Esophagus squamous epithelium (tissue), 5 donors: ENCODE measurements at regions not wholly inside any gene's neighbourhood (a gene's known extent, or its start where the extent isn't known, plus 50 kb on each side); places are given as distances from the start of the nearest gene placed in this dataset.

Source experiments
- DNase-seq: peaks from one replicate; lab custom pipeline; 2025; lab: John Stamatoyannopoulos, UW
- H3K27ac ChIP-seq, 4 donors: fragments of 200-600 bp; sonication (generic); one replicate each; pipeline ENCODE4 v1.5.1; 2016 to 2019; ENCODE audit warnings: mild to moderate bottlenecking in 1 of 4
- H3K27me3 ChIP-seq, 4 donors: fragments of 200-600 bp; sonication (generic); 1 replicate in 3 of 4; 2 replicates in 1 of 4; pipeline versions ENCODE4 v1.5.1 to v1.6.0; 2017 to 2021; ENCODE audit warnings: antibody characterized with exemption in 1 of 4
- H3K36me3 ChIP-seq, 3 donors: fragments of 200-600 bp; sonication (generic); one replicate each; pipeline ENCODE4 v1.5.1; 2016 to 2019
- H3K4me1 ChIP-seq, 3 donors: fragments of 200-600 bp; sonication (generic); one replicate each; pipeline ENCODE4 v1.5.1; 2017 to 2019
- H3K4me3 ChIP-seq, 4 donors: fragments of 200-600 bp; sonication (generic); 1 replicate in 3 of 4; 2 replicates in 1 of 4; pipeline ENCODE4 v1.5.1; 2016 to 2019; ENCODE audit warnings: mild to moderate bottlenecking in 2 of 4, moderate library complexity in 1 of 4
- H3K9me3 ChIP-seq, 3 donors: fragments of 200-600 bp; sonication (generic); one replicate each; pipeline ENCODE4 v1.5.1; 2016 to 2019
- CTCF ChIP-seq, 6 experiments: fragments of 450-650 bp in 4 of 6; fragments of 200-600 bp in 2 of 6; sonication (generic) in 2 of 6; IDR thresholded peaks; one replicate each; pipeline ENCODE4 v1.5.1; 2016 to 2019; ENCODE audit warnings: antibody characterized with exemption in 6 of 6, mild to moderate bottlenecking in 4 of 6, moderate library complexity in 4 of 6
- POLR2A ChIP-seq, 4 donors: fragments of 450-650 bp; IDR thresholded peaks; one replicate each; pipeline ENCODE4 v1.6.1; 2017; ENCODE audit warnings: antibody characterized with exemption in 4 of 4, mild to moderate bottlenecking in 4 of 4, moderate library complexity in 3 of 4
- WGBS, 2 donors: methylation state at CpG; one replicate each; pipeline ENCODE4 v1.1.5; 2018; 5-methylcytosine and 5-hydroxymethylcytosine counted together
- intact Hi-C: fragments of 100-400 bp; cut with DNase I; formaldehyde crosslinking; loops from one replicate; pipeline ENCODE4 v1.15.0; 2022
- donor health status: DM: yes; HTN: yes; CAD: no.

- intact Hi-C loops, result no loop called here
- no peak overlapping the region for H3K4me3 ChIP-seq
- DNase-seq, result no peak
- no peaks in the 10 kb centered on the region for H3K36me3 ChIP-seq
- no peaks in the 10 kb centered on the region for H3K4me1 ChIP-seq
- WGBS, 2 donors, result 82 to 84% methylated on average over 5 of the region's 5 CpGs
- H3K9me3 ChIP-seq, result no peaks in the 10 kb centered on the region
- H3K27ac ChIP-seq, result no peak overlapping the region
- no peaks in the 10 kb centered on the region for H3K27me3 ChIP-seq
- TF ChIP-seq CTCF (IDR thresholded peaks at IDR 0.05) (no peak), POLR2A (IDR thresholded peaks at IDR 0.05) (no peak)
These were observed 877.9 kb upstream of the WWC1 start for GRCh38 chr5:167413506-167413905.

DNA sequence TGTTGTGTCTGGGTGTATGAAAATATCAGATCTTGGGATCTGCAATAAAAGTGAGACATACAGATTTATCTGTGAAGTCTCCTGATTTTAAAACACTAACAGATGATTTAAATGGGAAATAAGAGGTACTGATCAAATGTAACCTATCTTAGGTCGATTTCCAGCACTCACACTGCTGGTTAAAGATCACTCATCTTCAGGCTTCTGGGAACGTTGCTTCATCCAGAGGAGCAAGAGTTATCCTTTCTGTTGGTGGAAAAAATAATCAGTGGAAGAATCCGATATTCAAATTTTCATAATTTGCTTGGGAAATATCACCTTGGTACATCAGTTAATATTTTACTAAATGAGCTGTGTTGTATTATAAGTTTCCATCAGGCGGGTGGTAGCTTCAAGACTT lies 876.8 kb upstream of the WWC1 start:
- H3K27me3 ChIP-seq, result no peaks in the 10 kb centered on the region
- intact Hi-C loops, result no loop called here
- H3K4me1 ChIP-seq, result no peaks in the 10 kb centered on the region
- TF ChIP-seq POLR2A (IDR thresholded peaks at IDR 0.05), result no peak
- TF ChIP-seq CTCF (IDR thresholded peaks at IDR 0.05), result no peak
- H3K9me3 ChIP-seq, result no peaks in the 10 kb centered on the region
- H3K4me3 ChIP-seq, result no peak overlapping the region
- DNase-seq, result no peak
- H3K27ac ChIP-seq, result no peak overlapping the region
- 61 to 71% methylated on average over 4 of the region's 4 CpGs for WGBS, 2 donors
- no peaks in the 10 kb centered on the region for H3K36me3 ChIP-seq

DNA sequence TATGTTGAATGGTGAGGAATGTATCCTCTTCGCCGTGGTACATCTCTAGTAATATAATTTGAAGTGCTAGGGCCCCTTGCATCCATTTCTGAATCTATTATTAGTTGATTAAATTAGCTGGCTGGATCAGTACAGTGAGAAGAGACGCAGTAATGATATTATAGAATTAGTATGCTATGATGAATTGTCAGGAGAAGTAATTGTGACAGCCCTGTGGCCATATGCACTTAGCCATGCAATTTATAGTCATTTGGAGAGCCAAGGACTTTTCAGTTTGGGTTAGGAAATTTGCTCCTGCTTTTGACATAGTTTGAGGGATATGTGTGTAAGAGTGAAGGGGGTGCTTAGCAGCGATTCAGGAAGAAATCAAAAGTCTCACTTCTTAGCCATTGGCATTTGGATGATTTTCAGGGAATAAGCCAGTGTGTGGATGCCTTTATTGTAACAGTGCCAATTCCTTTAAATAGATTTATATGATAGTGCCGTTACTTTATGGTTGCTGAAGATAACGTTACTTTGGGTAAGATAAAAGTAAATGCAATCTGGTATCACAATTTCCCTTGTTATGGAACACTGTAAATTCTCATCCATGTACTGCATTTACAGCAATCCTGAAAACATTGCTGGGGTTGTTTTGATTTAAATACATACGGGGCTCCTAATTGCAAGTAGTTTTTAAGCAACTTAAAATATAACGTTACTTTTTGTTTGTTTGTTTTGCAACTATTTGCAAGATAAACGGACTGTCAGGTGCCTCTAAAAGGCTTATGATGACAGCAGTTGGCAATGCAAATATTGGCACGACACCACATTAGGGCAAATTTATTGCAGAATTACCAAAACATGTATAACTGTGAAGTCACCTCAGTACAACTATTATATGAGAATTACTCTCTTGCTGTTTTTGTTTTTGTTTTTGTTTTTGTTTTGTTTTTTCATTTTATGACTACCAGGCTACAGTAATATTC lies 875.4 kb upstream of the WWC1 start:
- H3K4me3 ChIP-seq, result no peak overlapping the region

GRCh38 chr5:167417662-167418061 lies 873.8 kb upstream of the WWC1 start:
- 79 to 83% methylated on average over 3 to 4 of the region's 4 CpGs for WGBS, 2 donors
- intact Hi-C loops, result no loop called here

More for the DNA sequence above, 875.4 kb upstream of the WWC1 start:
- H3K27ac ChIP-seq, result no peak overlapping the region
- no peaks in the 10 kb centered on the region for H3K9me3 ChIP-seq
- TF ChIP-seq CTCF (IDR thresholded peaks at IDR 0.05), result no peak
- TF ChIP-seq POLR2A (IDR thresholded peaks at IDR 0.05), result no peak
- intact Hi-C loops, result no loop called here
- no peaks in the 10 kb centered on the region for H3K27me3 ChIP-seq
- 44 to 46% methylated on average over 10 of the region's 10 CpGs for WGBS, 2 donors
- no peak for DNase-seq
- no peaks in the 10 kb centered on the region for H3K36me3 ChIP-seq
- no peaks in the 10 kb centered on the region for H3K4me1 ChIP-seq

More at GRCh38 chr5:167417662-167418061, 873.8 kb upstream of the WWC1 start:
- no peak overlapping the region for H3K4me3 ChIP-seq
- H3K27me3 ChIP-seq, result no peaks in the 10 kb centered on the region
- no peaks in the 10 kb centered on the region for H3K9me3 ChIP-seq
- no peak overlapping the region for H3K27ac ChIP-seq
- no peaks in the 10 kb centered on the region for H3K36me3 ChIP-seq
- H3K4me1 ChIP-seq, result no peaks in the 10 kb centered on the region
- no peak for DNase-seq
- TF ChIP-seq POLR2A (IDR thresholded peaks at IDR 0.05) (no peak), CTCF (IDR thresholded peaks at IDR 0.05) (no peak)
